Type B pancreatic cell (in vitro differentiated cells): ENCODE measurements at regions not wholly inside any gene's neighbourhood (a gene's known extent, or its start where the extent isn't known, plus 50 kb on each side); places are given as distances from the start of the nearest gene placed in this dataset.

Experiments
- DNase-seq: peaks from one replicate; pipeline ENCODE4 v3.0.0; 2021; ENCODE audit warnings: mixed read lengths; ENCODE audit not compliant: unreplicated experiment; ENCODE audit errors: extremely low spot score
- H3K27ac Mint-ChIP-seq: 2 replicates; pipeline ENCODE4 v1.8.0; 2021; ENCODE audit warnings: mild to moderate bottlenecking, mixed read lengths
- H3K27me3 Mint-ChIP-seq: 2 replicates; pipeline ENCODE4 v1.8.0; 2021; ENCODE audit warnings: mixed read lengths
- H3K36me3 Mint-ChIP-seq: 2 replicates; pipeline ENCODE4 v1.8.0; 2021; ENCODE audit warnings: mixed read lengths
- H3K4me1 Mint-ChIP-seq: one replicate; pipeline ENCODE4 v1.8.0; 2021; ENCODE audit warnings: mixed read lengths; ENCODE audit not compliant: unreplicated experiment
- H3K4me3 Mint-ChIP-seq: 2 replicates; pipeline ENCODE4 v1.8.0; 2021; ENCODE audit warnings: mild to moderate bottlenecking, mixed read lengths
- H3K9me3 Mint-ChIP-seq: 2 replicates; pipeline ENCODE4 v1.8.0; 2021; ENCODE audit warnings: mixed read lengths
- CTCF ChIP-seq: fragments of 200-600 bp; sonication (generic); conservative IDR thresholded peaks from 2 replicates; pipeline ENCODE4 v1.5.0; 2021; ENCODE audit warnings: antibody characterized with exemption, mild to moderate bottlenecking

- no peak for TF ChIP-seq CTCF
- Mint-ChIP-seq H3K27me3 (no peaks in the 10 kb centered on the region), H3K9me3 (peaks cover 4% of the 10 kb centered on the region), H3K27ac (no peak overlapping the region), H3K36me3 (no peaks in the 10 kb centered on the region), H3K4me3 (no peak overlapping the region), H3K4me1 (no peaks in the 10 kb centered on the region)
- no peak for DNase-seq
Measured at GRCh38 chr10:4698075-4698474, 127.9 kb upstream of the AKR1E2 start.

GRCh38 chr10:4696186-4696585 lies 129.8 kb upstream of the AKR1E2 start:
- no peak overlapping the region for H3K27ac Mint-ChIP-seq

GRCh38 chr10:4693967-4694366 lies 132.0 kb upstream of the AKR1E2 start:
- no peaks in the 10 kb centered on the region for H3K36me3 Mint-ChIP-seq
- TF ChIP-seq CTCF: no peak
- H3K27me3 Mint-ChIP-seq: no peaks in the 10 kb centered on the region
- no peak for DNase-seq
- peaks cover 4% of the 10 kb centered on the region for H3K9me3 Mint-ChIP-seq
- H3K4me3 Mint-ChIP-seq: no peak overlapping the region
- no peak overlapping the region for H3K27ac Mint-ChIP-seq
- H3K4me1 Mint-ChIP-seq: peaks cover 3% of the 10 kb centered on the region

More at GRCh38 chr10:4696186-4696585, 129.8 kb upstream of the AKR1E2 start:
- Mint-ChIP-seq H3K9me3 (peaks cover 4% of the 10 kb centered on the region), H3K4me3 (no peak overlapping the region), H3K4me1 (peaks cover 3% of the 10 kb centered on the region), H3K36me3 (no peaks in the 10 kb centered on the region), H3K27me3 (no peaks in the 10 kb centered on the region)
- no peak for DNase-seq
- no peak for TF ChIP-seq CTCF

- no peak for DNase-seq
- peaks cover 4% of the 10 kb centered on the region for H3K9me3 Mint-ChIP-seq
Measured at GRCh38 chr10:4692206-4692605, 133.8 kb upstream of the AKR1E2 start.

GRCh38 chr10:4691776-4692175 lies 134.2 kb upstream of the AKR1E2 start:
- no peak overlapping the region for H3K4me3 Mint-ChIP-seq
- no peak for TF ChIP-seq CTCF
- peak overlapping the region; percentile 36 for H3K27ac Mint-ChIP-seq
- no peak for DNase-seq
- H3K36me3 Mint-ChIP-seq: no peaks in the 10 kb centered on the region
- H3K4me1 Mint-ChIP-seq: peaks cover 17% of the 10 kb centered on the region
- no peaks in the 10 kb centered on the region for H3K27me3 Mint-ChIP-seq
- H3K9me3 Mint-ChIP-seq: peaks cover 4% of the 10 kb centered on the region

More at GRCh38 chr10:4692206-4692605, 133.8 kb upstream of the AKR1E2 start:
- no peak overlapping the region for H3K4me3 Mint-ChIP-seq
- no peaks in the 10 kb centered on the region for H3K27me3 Mint-ChIP-seq
- H3K36me3 Mint-ChIP-seq: no peaks in the 10 kb centered on the region
- no peak overlapping the region for H3K27ac Mint-ChIP-seq
- no peak for TF ChIP-seq CTCF
- peaks cover 15% of the 10 kb centered on the region for H3K4me1 Mint-ChIP-seq

- no peak for TF ChIP-seq CTCF
- H3K4me3 Mint-ChIP-seq: no peak overlapping the region
- peak overlapping the region; percentile 36 for H3K27ac Mint-ChIP-seq
- H3K36me3 Mint-ChIP-seq: no peaks in the 10 kb centered on the region
- H3K9me3 Mint-ChIP-seq: peaks cover 4% of the 10 kb centered on the region
- no peak for DNase-seq
- no peaks in the 10 kb centered on the region for H3K27me3 Mint-ChIP-seq
- H3K4me1 Mint-ChIP-seq: peaks cover 20% of the 10 kb centered on the region
Measured at GRCh38 chr10:4691301-4691700, 134.7 kb upstream of the AKR1E2 start.
